ENCODE measurements at regions not wholly inside any gene's neighbourhood (a gene's known extent, or its start where the extent isn't known, plus 50 kb on each side); places are given as distances from the start of the nearest gene placed in this dataset.
"Not testable (repeated sequence)": the region's sequence is repeated elsewhere in the genome, so short reads cannot be mapped to it uniquely, and the experiment has no call there.

- Histone ChIP-seq H3K9me3 (no peaks in the 10 kb centered on the region), H3K36me3 (no peaks in the 10 kb centered on the region), H3K4me3 (no peak overlapping the region), H3K4me1 (ENCODE audit: insufficient read depth) (no peaks in the 10 kb centered on the region), H3K27me3 (no peaks in the 10 kb centered on the region), H3K27ac (no peak overlapping the region)
- TF ChIP-seq POLR2A (IDR thresholded peaks at IDR 0.05) (no peak), CTCF (IDR thresholded peaks at IDR 0.05) (no peak), EP300 (IDR thresholded peaks at IDR 0.05) (no peak)
- WGBS, 3 donors, result 52 to 90% (median 85%) methylated on average over 1 of the region's 1 CpG
- intact Hi-C loops (cut with DNase I), result no loop called here
- DNase-seq, result no peak
These were observed 574.5 kb downstream of the SLCO4C1 start for GRCh38 chr5:101721543-101721942.

GRCh38 chr5:101720033-101720432 lies 576.1 kb downstream of the SLCO4C1 start:
- 79 to 83% (median 79%) methylated on average over 3 of the region's 3 CpGs for WGBS, 3 donors
- no peak overlapping the region for H3K27ac ChIP-seq
- intact Hi-C loops (cut with DNase I), result no loop called here
- H3K4me3 ChIP-seq, result no peak overlapping the region
- TF ChIP-seq CTCF (IDR thresholded peaks at IDR 0.05), result no peak
- TF ChIP-seq POLR2A (IDR thresholded peaks at IDR 0.05), result no peak
- no peak for TF ChIP-seq EP300 (IDR thresholded peaks at IDR 0.05)
- DNase-seq, result no peak
- H3K36me3 ChIP-seq, result no peaks in the 10 kb centered on the region
- H3K27me3 ChIP-seq, result no peaks in the 10 kb centered on the region
- H3K9me3 ChIP-seq, result no peaks in the 10 kb centered on the region
- H3K4me1 ChIP-seq (ENCODE audit: insufficient read depth), result no peaks in the 10 kb centered on the region

- no peak for DNase-seq
- intact Hi-C loops (cut with DNase I), result no loop called here
- Histone ChIP-seq H3K9me3 (no peaks in the 10 kb centered on the region), H3K4me1 (ENCODE audit: insufficient read depth) (no peaks in the 10 kb centered on the region), H3K27ac (no peak overlapping the region), H3K4me3 (no peak overlapping the region), H3K36me3 (no peaks in the 10 kb centered on the region), H3K27me3 (no peaks in the 10 kb centered on the region)
- TF ChIP-seq CTCF (IDR thresholded peaks at IDR 0.05), result no peak
- TF ChIP-seq EP300 (IDR thresholded peaks at IDR 0.05), result no peak
- no peak for TF ChIP-seq POLR2A (IDR thresholded peaks at IDR 0.05)
- 91 to 96% (median 95%) methylated on average over 1 of the region's 1 CpG for WGBS, 3 donors
These were observed 578.4 kb downstream of the SLCO4C1 start for GRCh38 chr5:101717721-101718120.

GRCh38 chr5:101716941-101717340 lies 579.1 kb downstream of the SLCO4C1 start:
- Histone ChIP-seq H3K4me1 (ENCODE audit: insufficient read depth) (no peaks in the 10 kb centered on the region), H3K27ac (no peak overlapping the region), H3K4me3 (no peak overlapping the region), H3K9me3 (no peaks in the 10 kb centered on the region), H3K36me3 (no peaks in the 10 kb centered on the region), H3K27me3 (no peaks in the 10 kb centered on the region)
- 68 to 85% (median 83%) methylated on average over 1 of the region's 1 CpG for WGBS, 3 donors
- intact Hi-C loops (cut with DNase I), result no loop called here
- no peak for DNase-seq
- TF ChIP-seq EP300 (IDR thresholded peaks at IDR 0.05) (no peak), POLR2A (IDR thresholded peaks at IDR 0.05) (no peak), CTCF (IDR thresholded peaks at IDR 0.05) (no peak)

- H3K27ac ChIP-seq; H3K4me3 ChIP-seq; H3K27me3 ChIP-seq; intact Hi-C loops (cut with DNase I); H3K9me3 ChIP-seq; H3K4me1 ChIP-seq (ENCODE audit: insufficient read depth); H3K36me3 ChIP-seq; DNase-seq: not testable (repeated sequence)
- 55 to 59% (median 59%) methylated on average over 3 to 5 of the region's 5 CpGs for WGBS, 3 donors
These were observed 580.3 kb downstream of the SLCO4C1 start for GRCh38 chr5:101715790-101716189.
